B cell (primary cell): ENCODE measurements at regions not wholly inside any gene's neighbourhood (a gene's known extent, or its start where the extent isn't known, plus 50 kb on each side); places are given as distances from the start of the nearest gene placed in this dataset.
"Not testable (repeated sequence)": the region's sequence is repeated elsewhere in the genome, so short reads cannot be mapped to it uniquely, and the experiment has no call there.

Experiments
- ATAC-seq: fragments of 200-7000 bp; cut with Tn5 transposase; one replicate; pipeline ENCODE4 v1.10.0; 2021; ENCODE audit warnings: low read depth, mild to moderate bottlenecking, moderate number of reproducible peaks, moderate library complexity
- CTCF ChIA-PET: fragments of 350-600 bp; sonication (Branson Sonifier 250); formaldehyde crosslinking; loops from one replicate; lab custom pipeline; 2021; ENCODE audit warnings: antibody characterized with exemption, inconsistent platforms; lab: Charles Lee
- POLR2A ChIA-PET: fragments of 350-600 bp; sonication (Branson Sonifier 250); formaldehyde crosslinking; loops from one replicate; lab custom pipeline; 2021; ENCODE audit warnings: antibody characterized with exemption; lab: Charles Lee
- DNase-seq: peaks from one replicate; pipeline ENCODE4 v3.0.0; 2013
- H2AFZ ChIP-seq: 2 replicates; pipeline ENCODE4 v1.6.1; 2012; ENCODE audit warnings: mild to moderate bottlenecking, low read depth, low read length; ENCODE audit not compliant: insufficient read depth, poor library complexity, severe bottlenecking
- H3K27ac ChIP-seq, 2 donors: 1 replicate in 1 of 2; 2 replicates in 1 of 2; pipeline ENCODE4 v1.5.1; 2012 to 2013; ENCODE audit warnings: low read length in 2 of 2, mild to moderate bottlenecking in 2 of 2, moderate library complexity in 1 of 2
- H3K27me3 ChIP-seq, 4 experiments: fragments of 200-600 bp in 1 of 4; sonication (generic) in 1 of 4; replicated peaks in 1 of 4; 1 replicate in 2 of 4; 2 replicates in 2 of 4; pipeline versions ENCODE4 v1.6.1 to v1.7.0; 2013 to 2016; ENCODE audit warnings: low read length in 3 of 4, mild to moderate bottlenecking in 2 of 4, mixed read lengths in 1 of 4, moderate library complexity in 1 of 4; ENCODE audit not compliant: insufficient read depth in 4 of 4, control insufficient read depth in 3 of 4; ENCODE audit errors: control extremely low read depth in 1 of 4
- H3K36me3 ChIP-seq, 2 experiments: replicated peaks in 1 of 2; 1 replicate in 1 of 2; 2 replicates in 1 of 2; pipeline versions ENCODE4 v1.6.1 to v1.7.1; 2013; ENCODE audit warnings: low read length in 1 of 2; ENCODE audit not compliant: insufficient read depth in 2 of 2, control insufficient read depth in 1 of 2; ENCODE audit errors: control extremely low read depth in 1 of 2, extremely low read depth in 1 of 2
- H3K4me1 ChIP-seq, 2 donors: fragments of 200-600 bp in 1 of 2; sonication (generic) in 1 of 2; 1 replicate in 1 of 2; 2 replicates in 1 of 2; pipeline versions ENCODE4 v1.5.1 to v1.6.1; 2013 to 2017; ENCODE audit warnings: low read length in 2 of 2; ENCODE audit not compliant: control insufficient read depth in 2 of 2, insufficient read depth in 2 of 2
- H3K4me2 ChIP-seq: replicated peaks from 2 replicates; pipeline ENCODE3; 2012; ENCODE audit warnings: mild to moderate bottlenecking, low read depth, low read length; ENCODE audit not compliant: poor library complexity, severe bottlenecking
- H3K4me3 ChIP-seq, 5 experiments: fragments of 200-600 bp in 1 of 5; sonication (generic) in 1 of 5; 1 replicate in 3 of 5; 2 replicates in 2 of 5; pipeline versions ENCODE4 v1.5.1 to v1.7.0; 2011 to 2016; ENCODE audit warnings: low read length in 4 of 5, mild to moderate bottlenecking in 4 of 5, low read depth in 2 of 5, control low read depth in 1 of 5, moderate library complexity in 1 of 5; ENCODE audit not compliant: insufficient read depth in 1 of 5; ENCODE audit errors: control extremely low read depth in 1 of 5, extremely low read depth in 1 of 5
- H3K79me2 ChIP-seq: fragments of 200-600 bp; sonication (generic); one replicate; pipeline ENCODE4 v1.6.0; 2016; ENCODE audit warnings: low read length; ENCODE audit not compliant: control insufficient read depth, insufficient read depth
- H3K9ac ChIP-seq: fragments of 200-600 bp; sonication (generic); 2 replicates; pipeline ENCODE4 v1.6.1; 2017; ENCODE audit warnings: mild to moderate bottlenecking, low read length, moderate library complexity
- H3K9me3 ChIP-seq, 3 donors: one replicate each; pipeline versions ENCODE4 v1.6.1 to v1.7.1; 2013; ENCODE audit warnings: low read length in 2 of 3; ENCODE audit not compliant: control insufficient read depth in 2 of 3, insufficient read depth in 1 of 3; ENCODE audit errors: control extremely low read depth in 1 of 3
- H4K20me1 ChIP-seq: 2 replicates; pipeline ENCODE4 v1.6.0; 2012; ENCODE audit warnings: mild to moderate bottlenecking, low read length; ENCODE audit not compliant: insufficient read depth, control insufficient read depth, poor library complexity, severe bottlenecking
- H3K27ac Mint-ChIP-seq: one replicate; pipeline ENCODE4 v1.8.0; 2021; ENCODE audit warnings: mixed read lengths
- H3K27me3 Mint-ChIP-seq: one replicate; pipeline ENCODE4 v1.8.0; 2021; ENCODE audit warnings: mixed read lengths
- H3K4me1 Mint-ChIP-seq: one replicate; pipeline ENCODE4 v1.8.0; 2021; ENCODE audit warnings: mixed read lengths
- H3K4me3 Mint-ChIP-seq: one replicate; pipeline ENCODE4 v1.8.0; 2021; ENCODE audit warnings: mixed read lengths
- H3K9me3 Mint-ChIP-seq: one replicate; pipeline ENCODE4 v1.8.0; 2022; ENCODE audit warnings: mixed read lengths; ENCODE audit not compliant: insufficient read depth
- EZH2 ChIP-seq: IDR thresholded peaks from 2 replicates; pipeline ENCODE4 v1.6.1; 2012; ENCODE audit warnings: borderline replicate concordance, low read depth, mild to moderate bottlenecking, moderate library complexity, low read length; ENCODE audit not compliant: insufficient read depth, poor library complexity, severe bottlenecking
- WGBS: methylation state at CpG from one replicate; pipeline ENCODE4 v1.1.5; 2013; ENCODE audit warnings: missing lambda C conversion rate; ENCODE audit not compliant: insufficient coverage; 5-methylcytosine and 5-hydroxymethylcytosine counted together
- intact Hi-C: fragments of 100-400 bp; cut with micrococcal nuclease; formaldehyde crosslinking; loops from one replicate; pipeline ENCODE4 v1.10.0; 2022
- TF ChIP-seq, protein P1 (sequence below): fragments of 200-600 bp; IDR thresholded peaks from one replicate; pipeline ENCODE4 v1.8.0; 2022; ENCODE audit warnings: antibody characterized with exemption, mild to moderate bottlenecking

DNA sequence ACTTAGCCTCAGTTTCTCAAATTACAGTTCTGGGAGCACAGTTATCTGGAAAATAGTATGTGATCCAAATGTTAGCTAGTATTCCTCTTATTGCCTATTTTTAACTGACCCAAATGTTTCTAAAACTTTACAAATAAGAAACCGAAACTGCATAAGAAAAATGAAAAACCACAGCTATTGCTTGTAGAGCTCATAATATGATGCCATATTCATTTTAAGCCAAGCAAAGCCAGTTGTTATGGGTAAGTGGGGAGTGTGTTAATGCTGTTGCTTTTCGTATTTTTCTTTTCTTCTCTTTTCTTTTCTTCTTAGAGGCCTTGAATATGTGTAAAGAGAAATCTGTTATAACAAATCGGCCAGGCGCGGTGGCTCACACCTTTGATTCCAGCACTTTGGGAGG, 447.4 kb upstream of the TUSC1 start:
- Histone ChIP-seq H3K4me2 (no peak overlapping the region), H3K79me2 (no peaks in the 10 kb centered on the region), H3K4me1 (no peaks in the 10 kb centered on the region), H3K9me3 (no peaks in the 10 kb centered on the region), H3K9ac (no peak overlapping the region), H3K27ac (no peak overlapping the region), H3K4me3 (no peak overlapping the region), H3K36me3 (no peaks in the 10 kb centered on the region), H2AFZ (no peak overlapping the region), H3K27me3 (no peaks in the 10 kb centered on the region), H4K20me1 (no peaks in the 10 kb centered on the region)
- ChIA-PET POLR2A (no interaction called here), CTCF (no interaction called here)
- no peaks in the 10 kb centered on the region for H3K9me3 Mint-ChIP-seq
- ATAC-seq (no peak), DNase-seq (no peak)
- no peak overlapping the region for H3K27ac Mint-ChIP-seq
- no CpG with 5 or more reads among the region's 5 CpGs for WGBS
- H3K27me3 Mint-ChIP-seq = no peaks in the 10 kb centered on the region
- H3K4me3 Mint-ChIP-seq = no peak overlapping the region
- H3K4me1 Mint-ChIP-seq = no peaks in the 10 kb centered on the region
- TF ChIP-seq, protein P1, sequence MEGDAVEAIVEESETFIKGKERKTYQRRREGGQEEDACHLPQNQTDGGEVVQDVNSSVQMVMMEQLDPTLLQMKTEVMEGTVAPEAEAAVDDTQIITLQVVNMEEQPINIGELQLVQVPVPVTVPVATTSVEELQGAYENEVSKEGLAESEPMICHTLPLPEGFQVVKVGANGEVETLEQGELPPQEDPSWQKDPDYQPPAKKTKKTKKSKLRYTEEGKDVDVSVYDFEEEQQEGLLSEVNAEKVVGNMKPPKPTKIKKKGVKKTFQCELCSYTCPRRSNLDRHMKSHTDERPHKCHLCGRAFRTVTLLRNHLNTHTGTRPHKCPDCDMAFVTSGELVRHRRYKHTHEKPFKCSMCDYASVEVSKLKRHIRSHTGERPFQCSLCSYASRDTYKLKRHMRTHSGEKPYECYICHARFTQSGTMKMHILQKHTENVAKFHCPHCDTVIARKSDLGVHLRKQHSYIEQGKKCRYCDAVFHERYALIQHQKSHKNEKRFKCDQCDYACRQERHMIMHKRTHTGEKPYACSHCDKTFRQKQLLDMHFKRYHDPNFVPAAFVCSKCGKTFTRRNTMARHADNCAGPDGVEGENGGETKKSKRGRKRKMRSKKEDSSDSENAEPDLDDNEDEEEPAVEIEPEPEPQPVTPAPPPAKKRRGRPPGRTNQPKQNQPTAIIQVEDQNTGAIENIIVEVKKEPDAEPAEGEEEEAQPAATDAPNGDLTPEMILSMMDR = no peak
- no peak for TF ChIP-seq EZH2
- intact Hi-C loops = no loop called here

DNA sequence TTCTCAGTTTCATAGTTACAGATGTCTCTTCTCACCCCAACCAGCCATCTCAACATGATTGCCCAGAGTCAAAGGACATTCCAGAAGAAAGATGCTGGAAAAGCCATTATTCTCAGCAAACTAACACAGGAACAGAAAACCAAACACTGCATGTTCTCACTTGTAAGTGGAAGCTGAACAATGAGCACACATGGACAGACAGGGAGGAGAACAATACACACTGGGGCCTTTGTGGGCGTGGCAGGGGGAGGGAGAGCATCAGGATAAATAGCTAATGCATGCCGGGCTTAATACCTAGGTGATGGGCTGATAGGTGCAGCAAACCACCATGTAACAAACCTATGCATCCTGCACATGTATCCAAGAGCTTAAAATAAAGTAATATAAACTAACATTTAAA, 437.8 kb upstream of the TUSC1 start:
- H3K4me3 ChIP-seq, DNase-seq, H3K9me3 ChIP-seq, H3K4me1 ChIP-seq, H3K36me3 ChIP-seq, H3K4me3 Mint-ChIP-seq, ATAC-seq, H3K4me1 Mint-ChIP-seq, H4K20me1 ChIP-seq, H3K9ac ChIP-seq, H3K27me3 Mint-ChIP-seq, H3K79me2 ChIP-seq, H3K27ac ChIP-seq, CTCF ChIA-PET, H3K4me2 ChIP-seq, intact Hi-C loops, H3K9me3 Mint-ChIP-seq, POLR2A ChIA-PET, H2AFZ ChIP-seq, H3K27me3 ChIP-seq, H3K27ac Mint-ChIP-seq: not testable (repeated sequence)
- no CpG with 5 or more reads among the region's 2 CpGs for WGBS
